NB4 (cell line): ENCODE measurements at regions not wholly inside any gene's neighbourhood (a gene's known extent, or its start where the extent isn't known, plus 50 kb on each side); places are given as distances from the start of the nearest gene placed in this dataset.

Experiments
- CTCF ChIP-seq: IDR thresholded peaks from one replicate; pipeline ENCODE4 v1.5.1; 2012; ENCODE audit warnings: low read depth, low read length
- MYC ChIP-seq: IDR thresholded peaks from 2 replicates; pipeline ENCODE4 v1.6.1; 2011; ENCODE audit warnings: low read depth, low read length
- TF ChIP-seq, protein P1 (sequence below): IDR thresholded peaks from 2 replicates; pipeline ENCODE4 v1.6.1; 2011; ENCODE audit warnings: low read depth, low read length

DNA sequence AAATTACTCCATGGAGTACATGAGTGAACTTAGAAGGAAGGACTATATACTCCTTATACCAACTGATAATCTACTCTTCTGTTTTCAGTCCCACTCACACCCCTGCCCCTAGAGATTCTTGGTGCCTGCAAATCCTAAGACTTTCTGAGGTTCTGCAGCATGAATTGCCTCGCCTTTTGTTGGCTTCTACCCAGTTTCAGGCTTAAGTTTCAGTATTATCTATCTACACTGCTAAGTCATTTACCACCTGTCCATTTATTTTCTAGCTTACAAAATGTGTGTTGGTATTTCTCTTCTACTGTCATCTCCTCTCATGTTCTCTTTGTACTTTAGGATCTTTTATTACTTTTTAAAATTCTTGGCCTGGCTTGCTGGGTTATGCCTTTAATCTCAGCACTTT lies 94.4 kb upstream of the AMOT start:
- no peak for TF ChIP-seq CTCF
- TF ChIP-seq MYC, result no peak
- TF ChIP-seq, protein P1, sequence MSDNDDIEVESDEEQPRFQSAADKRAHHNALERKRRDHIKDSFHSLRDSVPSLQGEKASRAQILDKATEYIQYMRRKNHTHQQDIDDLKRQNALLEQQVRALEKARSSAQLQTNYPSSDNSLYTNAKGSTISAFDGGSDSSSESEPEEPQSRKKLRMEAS, result no peak
